AG04449 (cell line): ENCODE measurements at regions not wholly inside any gene's neighbourhood (a gene's known extent, or its start where the extent isn't known, plus 50 kb on each side); places are given as distances from the start of the nearest gene placed in this dataset.

Experiments
- CTCF ChIA-PET: fragments of 350-600 bp; formaldehyde crosslinking; extraction: SDS; loops from one replicate; lab custom pipeline; 2021; ENCODE audit warnings: antibody characterized with exemption; lab: Yijun Ruan, JAX
- POLR2A ChIA-PET: fragments of 400-600, 350-600 bp; formaldehyde crosslinking; extraction: SDS; loops from one replicate; lab custom pipeline; 2020; ENCODE audit warnings: antibody characterized with exemption, inconsistent platforms; lab: Yijun Ruan, JAX
- DNase-seq: peaks from one replicate; pipeline ENCODE4 v3.0.0-alpha.2; 2010; ENCODE audit warnings: low read depth, low spot score
- H3K4me3 ChIP-seq: 2 replicates; pipeline ENCODE4 v1.5.1; 2011; ENCODE audit warnings: low read depth, mild to moderate bottlenecking, control low read depth, low read length
- TF ChIP-seq, protein P1 (sequence below): IDR thresholded peaks from one replicate; pipeline ENCODE4 v1.5.1; 2011; ENCODE audit warnings: mild to moderate bottlenecking, moderate library complexity, low read length, control low read depth, inconsistent platforms; ENCODE audit not compliant: insufficient read depth; ENCODE audit errors: missing control alignments

DNA sequence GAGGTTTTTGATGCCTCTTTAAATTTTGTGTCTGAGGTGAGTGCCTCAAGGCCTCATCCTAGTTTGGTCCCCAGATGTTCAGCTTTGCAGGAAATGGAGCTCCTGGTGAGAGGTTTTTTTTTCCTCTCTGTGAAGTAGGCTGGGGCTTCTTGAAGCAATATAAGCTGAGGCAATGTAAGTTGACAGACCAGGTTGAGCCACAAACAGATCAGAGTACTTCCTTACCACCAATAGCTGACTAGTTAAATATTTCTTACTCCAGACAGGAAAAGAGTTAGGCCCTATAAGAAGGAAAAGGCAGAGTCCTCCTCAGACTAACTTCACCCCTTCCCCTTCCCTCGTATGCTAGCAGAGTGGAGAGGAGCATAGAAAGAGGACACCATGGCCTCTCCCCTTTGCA lies 341.0 kb downstream of the LMO4 start:
- H3K4me3 ChIP-seq: no peak overlapping the region
- POLR2A ChIA-PET: no interaction called here
- CTCF ChIA-PET: no interaction called here
- TF ChIP-seq, protein P1, sequence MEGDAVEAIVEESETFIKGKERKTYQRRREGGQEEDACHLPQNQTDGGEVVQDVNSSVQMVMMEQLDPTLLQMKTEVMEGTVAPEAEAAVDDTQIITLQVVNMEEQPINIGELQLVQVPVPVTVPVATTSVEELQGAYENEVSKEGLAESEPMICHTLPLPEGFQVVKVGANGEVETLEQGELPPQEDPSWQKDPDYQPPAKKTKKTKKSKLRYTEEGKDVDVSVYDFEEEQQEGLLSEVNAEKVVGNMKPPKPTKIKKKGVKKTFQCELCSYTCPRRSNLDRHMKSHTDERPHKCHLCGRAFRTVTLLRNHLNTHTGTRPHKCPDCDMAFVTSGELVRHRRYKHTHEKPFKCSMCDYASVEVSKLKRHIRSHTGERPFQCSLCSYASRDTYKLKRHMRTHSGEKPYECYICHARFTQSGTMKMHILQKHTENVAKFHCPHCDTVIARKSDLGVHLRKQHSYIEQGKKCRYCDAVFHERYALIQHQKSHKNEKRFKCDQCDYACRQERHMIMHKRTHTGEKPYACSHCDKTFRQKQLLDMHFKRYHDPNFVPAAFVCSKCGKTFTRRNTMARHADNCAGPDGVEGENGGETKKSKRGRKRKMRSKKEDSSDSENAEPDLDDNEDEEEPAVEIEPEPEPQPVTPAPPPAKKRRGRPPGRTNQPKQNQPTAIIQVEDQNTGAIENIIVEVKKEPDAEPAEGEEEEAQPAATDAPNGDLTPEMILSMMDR: no peak
- no peak for DNase-seq

DNA sequence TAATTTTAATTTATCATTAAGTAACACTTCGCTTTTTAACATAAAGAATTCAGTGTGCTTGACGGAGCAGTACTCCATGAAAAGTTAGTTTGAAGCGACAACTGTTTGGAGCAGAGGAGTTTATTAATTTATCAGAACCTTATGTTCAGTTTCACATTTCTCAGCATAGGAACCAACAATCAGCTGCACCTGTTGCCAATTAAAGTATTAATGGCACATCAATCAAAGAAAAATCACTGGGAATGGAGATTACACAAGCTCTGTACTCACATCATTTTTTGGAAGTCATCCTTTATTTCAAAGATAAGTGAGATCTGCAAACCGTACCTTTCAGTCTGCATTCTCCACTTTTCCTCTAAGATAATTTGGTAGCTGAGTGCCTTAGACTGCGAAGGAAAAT lies 344.6 kb downstream of the LMO4 start:
- DNase-seq: no peak
- POLR2A ChIA-PET: no interaction called here
- no peak overlapping the region for H3K4me3 ChIP-seq
- TF ChIP-seq, protein P1: no peak
- CTCF ChIA-PET: interaction anchor here (0.7 to 1.1 kb wide), 4 partner anchors 10 to 281 kb away, joined by 3 to 4 read pairs (median 3); no protein-coding TSS in a partner anchor

DNA sequence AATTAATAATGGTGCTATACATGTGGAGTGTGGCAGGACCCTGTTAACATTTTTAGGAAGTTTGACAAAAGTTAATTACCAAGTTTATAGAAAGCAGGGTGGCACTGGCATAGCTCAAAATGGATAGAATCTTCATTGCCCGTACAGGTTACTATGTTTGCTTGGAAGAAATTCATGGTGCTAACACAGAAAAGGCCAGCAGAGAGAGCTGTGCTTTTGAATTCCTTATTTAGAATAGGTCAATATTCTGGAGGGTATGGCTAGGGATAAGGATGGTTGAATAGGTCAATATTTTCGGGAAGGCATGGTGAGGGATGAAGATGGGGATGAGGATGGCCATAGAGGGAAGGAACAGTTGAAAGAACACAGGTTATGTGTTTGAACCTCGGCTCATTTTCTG lies 345.1 kb downstream of the LMO4 start:
- TF ChIP-seq, protein P1: no peak
- DNase-seq: no peak
- no peak overlapping the region for H3K4me3 ChIP-seq
- ChIA-PET POLR2A (no interaction called here), CTCF (interaction anchor here (0.7 to 1.0 kb wide), 3 partner anchors 10 to 281 kb away, joined by 3 to 4 read pairs (median 3); no protein-coding TSS in a partner anchor)

DNA sequence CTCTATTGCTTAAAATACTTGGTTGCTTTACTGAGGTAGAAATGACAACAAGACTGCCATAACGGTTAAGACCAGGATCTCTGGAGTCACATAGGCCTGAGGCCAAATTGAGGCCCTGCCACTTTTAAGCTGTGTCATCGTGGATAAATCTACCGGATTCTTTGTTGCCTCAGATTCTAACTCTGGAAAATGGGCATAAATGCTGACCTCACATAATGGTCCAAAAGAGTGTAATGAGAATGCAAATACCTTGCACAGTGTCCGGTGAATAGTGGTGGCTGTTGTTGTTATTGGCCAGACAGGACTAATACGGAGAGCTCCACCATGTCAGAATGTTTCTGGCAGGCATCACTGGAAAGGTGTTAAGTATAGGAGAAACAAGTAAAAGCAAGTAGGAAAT lies 346.1 kb downstream of the LMO4 start:
- no peak overlapping the region for H3K4me3 ChIP-seq
- TF ChIP-seq, protein P1: no peak
- ChIA-PET POLR2A (no interaction called here), CTCF (interaction anchor here (1.3 kb wide), 1 partner anchor 279 kb away, joined by 6 read pairs; no protein-coding TSS in a partner anchor)
- no peak for DNase-seq

DNA sequence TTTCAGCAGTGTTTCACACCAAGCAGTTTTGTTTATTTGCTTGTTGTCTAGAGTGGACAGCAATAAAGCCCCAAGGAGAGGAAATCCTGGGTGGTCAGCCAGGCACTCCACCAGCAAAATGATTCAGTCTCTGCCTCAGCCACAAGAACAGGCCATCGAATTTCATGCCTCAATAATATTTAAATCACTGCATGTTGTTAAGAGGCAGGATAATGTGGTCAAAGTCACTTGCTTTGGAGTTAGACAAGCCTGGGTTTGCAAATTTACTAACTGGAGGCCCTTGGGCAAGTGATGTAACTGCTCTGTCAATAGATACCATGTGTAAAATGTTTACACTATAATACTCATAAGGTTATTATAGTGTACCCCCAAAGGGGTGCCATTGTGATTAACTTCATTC lies 349.6 kb downstream of the LMO4 start:
- POLR2A ChIA-PET: no interaction called here
- CTCF ChIA-PET: no interaction called here
- no peak for DNase-seq
- TF ChIP-seq, protein P1: no peak
- H3K4me3 ChIP-seq: no peak overlapping the region

DNA sequence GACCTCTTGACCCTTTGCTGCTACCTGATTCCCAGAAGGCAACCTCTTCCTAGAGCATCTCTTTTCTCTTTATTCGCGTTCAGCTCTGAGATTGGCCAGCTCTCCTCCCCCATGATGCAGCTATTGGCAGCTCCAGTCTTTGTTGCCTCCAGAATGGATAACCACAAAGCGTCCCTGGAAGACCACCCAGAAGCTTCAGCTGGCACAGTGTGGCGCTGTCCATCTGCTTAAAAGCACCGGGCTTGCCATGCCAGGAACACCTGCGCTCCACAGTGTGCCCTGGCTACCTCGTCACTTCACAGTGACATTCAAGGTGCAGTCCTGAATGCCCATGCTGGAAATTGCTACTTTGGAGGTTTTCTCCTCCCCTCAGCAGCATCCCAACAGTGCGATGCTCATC lies 353.9 kb downstream of the LMO4 start:
- POLR2A ChIA-PET: no interaction called here
- CTCF ChIA-PET: interaction anchor here (1.8 kb wide), 1 partner anchor 10 kb away, joined by 6 read pairs; no protein-coding TSS in a partner anchor
- H3K4me3 ChIP-seq: no peak overlapping the region
- no peak for DNase-seq
- TF ChIP-seq, protein P1: no peak
